HepG2 (cell line): ENCODE measurements at regions not wholly inside any gene's neighbourhood (a gene's known extent, or its start where the extent isn't known, plus 50 kb on each side); places are given as distances from the start of the nearest gene placed in this dataset.

Experiments used
- ATAC-seq: fragments of 200-7000 bp; cut with Tn5 transposase; 3 replicates; pipeline ENCODE4 v1.9.1; 2020; ENCODE audit warnings: mild to moderate bottlenecking, moderate library complexity
- BruUV-seq: library from RNA; stranded (reverse); fragments of 400-500 nt; replicated peaks from 2 replicates; lab custom pipeline; 2021; lab: Mats Ljungman, UMichigan
- CTCF ChIA-PET: fragments of 300-600 bp; formaldehyde crosslinking; extraction: SDS; loops from one replicate; lab custom pipeline; 2021; ENCODE audit warnings: low total read pairs, inconsistent platforms, low intra/inter-chr PET ratio; lab: Yijun Ruan, JAX
- POLR2A ChIA-PET: fragments of 350-600 bp; sonication (Branson Sonifier 250); formaldehyde crosslinking; loops from one replicate; lab custom pipeline; 2020; ENCODE audit warnings: antibody characterized with exemption, inconsistent platforms; lab: Yijun Ruan, JAX
- DNase-seq: peaks from one replicate; pipeline ENCODE4 v3.0.0-alpha.2; 2015; ENCODE audit warnings: low spot score
- FAIRE-seq: peaks from 3 replicates; lab custom pipeline; 2011; peaks lifted over from hg19 to GRCh38; lab: Jason Lieb, UNC
- H2AFZ ChIP-seq: one replicate; pipeline ENCODE4 v1.6.1; 2011; ENCODE audit warnings: low read length, inconsistent platforms
- H3K27ac ChIP-seq: fragments of 300-600 bp; 3 replicates; pipeline ENCODE4 v1.8.0; 2011; ENCODE audit warnings: mixed run types, mild to moderate bottlenecking, mixed read lengths, low read length, inconsistent platforms; ENCODE audit not compliant: insufficient read depth; ENCODE audit errors: extremely low read length
- H3K27me3 ChIP-seq, 2 experiments: fragments of 200-600 bp in 1 of 2; 2 replicates in 1 of 2; 3 replicates in 1 of 2; pipeline versions ENCODE4 v1.6.0 to v1.8.0; 2011; ENCODE audit warnings: low read length in 2 of 2, mild to moderate bottlenecking in 2 of 2, moderate library complexity in 2 of 2, inconsistent platforms in 1 of 2; ENCODE audit not compliant: insufficient read depth in 2 of 2, control insufficient read depth in 1 of 2
- H3K36me3 ChIP-seq, 2 experiments: fragments of 200-600 bp in 1 of 2; replicated peaks in 1 of 2; 2 replicates in 1 of 2; 3 replicates in 1 of 2; pipeline versions ENCODE4 v1.5.1 to v1.8.0; 2011; ENCODE audit warnings: low read length in 2 of 2, inconsistent platforms in 1 of 2; ENCODE audit not compliant: insufficient read depth in 2 of 2, control insufficient read depth in 1 of 2
- H3K4me1 ChIP-seq: 2 replicates; pipeline ENCODE4 v1.5.1; 2012; ENCODE audit warnings: low read length, inconsistent platforms; ENCODE audit not compliant: insufficient read depth
- H3K4me2 ChIP-seq: 2 replicates; pipeline ENCODE4 v1.6.0; 2011; ENCODE audit warnings: low read depth, low read length, inconsistent platforms
- H3K4me3 ChIP-seq, 3 experiments: fragments of 200-600 bp in 1 of 3; sonication (generic), shearing (Covaris generic) in 1 of 3; replicated peaks in 1 of 3; 2 replicates each; pipeline ENCODE4 v1.5.1; 2011 to 2016; ENCODE audit warnings: low read length in 3 of 3, inconsistent platforms in 2 of 3, low read depth in 2 of 3, mild to moderate bottlenecking in 2 of 3, control low read depth in 1 of 3, mixed read lengths in 1 of 3; ENCODE audit not compliant: insufficient read depth in 1 of 3
- H3K79me2 ChIP-seq: one replicate; pipeline ENCODE4 v1.6.1; 2011; ENCODE audit warnings: low read length, inconsistent platforms; ENCODE audit not compliant: insufficient read depth
- H3K9ac ChIP-seq: 2 replicates; pipeline ENCODE4 v1.6.0; 2011; ENCODE audit warnings: mild to moderate bottlenecking, low read depth, low read length, inconsistent platforms; ENCODE audit not compliant: insufficient read depth
- H3K9me3 ChIP-seq: 2 replicates; pipeline ENCODE4 v1.5.1; 2012; ENCODE audit warnings: mild to moderate bottlenecking, low read length
- H4K20me1 ChIP-seq: 2 replicates; pipeline ENCODE4 v1.6.0; 2011; ENCODE audit warnings: inconsistent platforms, mild to moderate bottlenecking, low read length, moderate library complexity; ENCODE audit not compliant: insufficient read depth
- HBP1 ChIP-seq: IDR thresholded peaks from 2 replicates; pipeline ENCODE4 v1.6.1; 2016; ENCODE audit warnings: low read depth, control low read depth
- HDAC2 ChIP-seq: sonication (generic); formaldehyde crosslinking; IDR thresholded peaks from 2 replicates; pipeline ENCODE4 v1.4.0; 2020; ENCODE audit warnings: missing genetic modification reagents
- IRF9 ChIP-seq: sonication (generic); formaldehyde crosslinking; IDR thresholded peaks from 2 replicates; pipeline ENCODE4 v1.8.0; 2022; ENCODE audit warnings: missing genetic modification reagents, mild to moderate bottlenecking, borderline replicate concordance
- KDM6A ChIP-seq: IDR thresholded peaks from 2 replicates; pipeline ENCODE4 v1.6.1; 2016; ENCODE audit warnings: low read depth
- PBX2 ChIP-seq: IDR thresholded peaks from 2 replicates; pipeline ENCODE4 v1.6.1; 2016; ENCODE audit warnings: control low read depth
- RFX5 ChIP-seq: IDR thresholded peaks from 2 replicates; pipeline ENCODE4 v1.6.1; 2011; ENCODE audit warnings: low read depth, low read length, improper control_type of control experiment
- SALL2 ChIP-seq: sonication (generic); formaldehyde crosslinking; IDR thresholded peaks from 2 replicates; pipeline ENCODE4 v1.8.1; 2023; ENCODE audit warnings: mild to moderate bottlenecking, missing genetic modification reagents, inconsistent platforms
- SMYD3 ChIP-seq: sonication (generic); formaldehyde crosslinking; IDR thresholded peaks from 2 replicates; pipeline ENCODE4 v1.8.1; 2023; ENCODE audit warnings: mild to moderate bottlenecking, missing genetic modification reagents
- YY1 ChIP-seq: IDR thresholded peaks from 2 replicates; pipeline ENCODE4 v1.6.1; 2011; ENCODE audit warnings: low read length, low read depth, moderate library complexity, mild to moderate bottlenecking; ENCODE audit not compliant: insufficient read depth, insufficient replicate concordance
- ZBTB25 ChIP-seq: IDR thresholded peaks from 2 replicates; pipeline ENCODE4 v1.6.1; 2018; ENCODE audit warnings: missing genetic modification reagents
- ZFP36L1 ChIP-seq: sonication (generic); formaldehyde crosslinking; IDR thresholded peaks from 2 replicates; pipeline ENCODE4 v1.8.0; 2022; ENCODE audit warnings: mild to moderate bottlenecking, missing genetic modification reagents, moderate library complexity
- ZNF34 ChIP-seq: sonication (generic); formaldehyde crosslinking; IDR thresholded peaks from 2 replicates; pipeline ENCODE4 v1.4.0; 2020; ENCODE audit warnings: mild to moderate bottlenecking, missing genetic modification reagents, borderline replicate concordance
- ZNF343 ChIP-seq: sonication (generic); formaldehyde crosslinking; IDR thresholded peaks from 2 replicates; pipeline ENCODE4 v1.4.0; 2020; ENCODE audit warnings: mild to moderate bottlenecking, missing genetic modification reagents
- ZNF496 ChIP-seq: sonication (generic); formaldehyde crosslinking; IDR thresholded peaks from 2 replicates; pipeline ENCODE4 v1.8.1; 2023; ENCODE audit warnings: mild to moderate bottlenecking, moderate library complexity, missing genetic modification reagents; ENCODE audit not compliant: insufficient replicate concordance
- ZNF512 ChIP-seq: sonication (generic); formaldehyde crosslinking; IDR thresholded peaks from 2 replicates; pipeline ENCODE4 v1.4.0; 2020; ENCODE audit warnings: mild to moderate bottlenecking, missing genetic modification reagents
- ZNF777 ChIP-seq: sonication (generic); formaldehyde crosslinking; IDR thresholded peaks from 2 replicates; pipeline ENCODE4 v1.4.0; 2020; ENCODE audit warnings: missing genetic modification reagents
- ZNF816 ChIP-seq: sonication (generic); formaldehyde crosslinking; IDR thresholded peaks from 2 replicates; pipeline ENCODE4 v1.8.0; 2022; ENCODE audit warnings: missing genetic modification reagents, mild to moderate bottlenecking, borderline replicate concordance
- ZNF839 ChIP-seq: sonication (generic); formaldehyde crosslinking; IDR thresholded peaks from 2 replicates; pipeline ENCODE4 v1.4.0; 2020; ENCODE audit warnings: missing genetic modification reagents, mild to moderate bottlenecking, borderline replicate concordance
- ZNF850 ChIP-seq: sonication (generic); formaldehyde crosslinking; conservative IDR thresholded peaks from 2 replicates; pipeline ENCODE4 v1.9.0; 2021; ENCODE audit warnings: mild to moderate bottlenecking, missing genetic modification reagents
- WGBS: methylation state at CpG from one replicate; pipeline ENCODE4 v1.1.6; 2017; ENCODE audit warnings: low lambda C conversion rate; 5-methylcytosine and 5-hydroxymethylcytosine counted together
- in situ Hi-C: cut with HindIII; loops from 2 replicates; pipeline ENCODE4 v1.10.0; 2017; ENCODE audit warnings: low pct_unique_long_range_greater_than_20kb; ENCODE audit not compliant: extremely low pct_ligation_motif_present
- intact Hi-C: fragments of 100-400 bp; cut with micrococcal nuclease; formaldehyde crosslinking; loops from one replicate; pipeline ENCODE4 v1.10.0; 2022; ENCODE audit not compliant: unreplicated experiment

GRCh38 chr1:212520746-212521145 is 87.8 kb upstream of the ATF3 start (continued):
- TF ChIP-seq HBP1 (CRISPR knock-in tag), result no peak
- no peak for TF ChIP-seq ZNF839
- TF ChIP-seq ZNF850 (CRISPR knock-in tag), result no peak
- no peak for TF ChIP-seq SMYD3 (CRISPR knock-in tag)
- TF ChIP-seq IRF9, result no peak
- no peak for TF ChIP-seq ZNF343 (CRISPR knock-in tag)
- no peak for TF ChIP-seq RFX5
- no peak for TF ChIP-seq ZNF777 (CRISPR knock-in tag)
- no peak for TF ChIP-seq HDAC2 (CRISPR knock-in tag)
- no peak for TF ChIP-seq ZBTB25 (CRISPR knock-in tag)
- no peak for TF ChIP-seq KDM6A (CRISPR knock-in tag)

GRCh38 chr1:212525479-212526110 is 83.0 kb upstream of the ATF3 start:
- BruUV-seq, result no TSS peak
- intact Hi-C loops (no loop called here), in situ Hi-C loops (no loop called here)
- H3K4me3 ChIP-seq, result no peak overlapping the region
- H3K9ac ChIP-seq, result no peak overlapping the region
- no peak overlapping the region for H3K4me2 ChIP-seq
- 64% methylated on average over 7 of the region's 7 CpGs for WGBS
- no peak for DNase-seq
- no peak overlapping the region for H2AFZ ChIP-seq
- no peaks in the 10 kb centered on the region for H3K4me1 ChIP-seq
- ATAC-seq, result no peak
- no peaks in the 10 kb centered on the region for H4K20me1 ChIP-seq
- no peaks in the 10 kb centered on the region for H3K9me3 ChIP-seq
- no peak for FAIRE-seq
- no peak overlapping the region for H3K27ac ChIP-seq
- ChIA-PET CTCF (no interaction called here), POLR2A (no interaction called here)
- H3K79me2 ChIP-seq, result no peaks in the 10 kb centered on the region
- H3K36me3 ChIP-seq, result no peaks in the 10 kb centered on the region
- peaks cover 1 to 8% of the 10 kb centered on the region in 2 experiments; a peak in 2 of 5 replicates for H3K27me3 ChIP-seq
- TF ChIP-seq ZNF34 (CRISPR knock-in tag), result no peak
- no peak for TF ChIP-seq YY1
- TF ChIP-seq ZNF512, result no peak
- TF ChIP-seq ZFP36L1 (CRISPR knock-in tag), result no peak
- TF ChIP-seq ZNF496, result no peak
- no peak for TF ChIP-seq ZNF816 (CRISPR knock-in tag)
- TF ChIP-seq SALL2 (CRISPR knock-in tag), result no peak
- no peak for TF ChIP-seq PBX2 (CRISPR knock-in tag)
